AML-193 (cell line): ENCODE measurements at regions not wholly inside any gene's neighbourhood (a gene's known extent, or its start where the extent isn't known, plus 50 kb on each side); places are given as distances from the start of the nearest gene placed in this dataset.
A peak's percentile ranks its signal among the peaks of the same experiment; 100 is the strongest.
"Not testable (repeated sequence)": the region's sequence is repeated elsewhere in the genome, so short reads cannot be mapped to it uniquely, and the experiment has no call there.

Source experiments
- DNase-seq, 2 experiments: peaks; one replicate each; lab custom pipeline; 2025; lab: John Stamatoyannopoulos, UW

DNA sequence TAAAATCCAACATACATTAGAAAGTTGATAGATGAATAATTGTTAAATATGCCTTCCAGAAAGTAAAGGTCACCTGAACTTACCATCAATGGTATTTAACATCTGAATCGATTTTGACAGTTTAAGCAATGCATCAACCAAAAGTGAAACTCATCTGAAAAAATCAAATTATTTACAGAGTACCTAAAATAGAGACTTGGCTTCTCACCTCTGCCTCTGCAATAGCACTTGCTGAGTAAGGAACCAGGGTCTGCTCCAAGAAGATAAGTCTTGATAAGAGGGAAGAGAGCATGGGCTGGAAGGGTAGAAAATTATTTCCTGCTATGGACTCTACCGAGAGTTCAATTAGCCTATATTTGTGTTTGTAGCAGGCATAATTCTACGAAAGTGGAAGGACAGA is 868.3 kb downstream of the STIM2 start:
- no peak for DNase-seq

DNA sequence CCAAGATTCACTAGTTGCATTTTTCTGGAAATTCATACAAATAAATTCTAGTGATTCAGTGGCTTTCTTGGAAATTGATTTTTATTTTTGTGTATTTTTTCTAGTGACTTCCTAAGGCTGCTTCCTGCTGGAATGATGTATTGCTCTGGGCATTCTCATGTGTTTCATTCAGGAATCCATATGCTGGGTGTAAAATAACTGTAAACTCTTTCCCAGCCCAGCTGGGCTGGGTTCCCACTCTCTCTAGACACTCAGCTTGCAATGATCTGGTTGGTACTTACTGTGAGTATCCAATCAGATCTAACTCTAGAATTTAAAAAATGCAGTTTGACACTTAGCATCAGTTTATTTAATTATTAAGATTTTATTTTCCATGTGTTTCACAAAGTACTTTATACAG is 882.2 kb downstream of the STIM2 start:
- DNase-seq, result no peak

DNA sequence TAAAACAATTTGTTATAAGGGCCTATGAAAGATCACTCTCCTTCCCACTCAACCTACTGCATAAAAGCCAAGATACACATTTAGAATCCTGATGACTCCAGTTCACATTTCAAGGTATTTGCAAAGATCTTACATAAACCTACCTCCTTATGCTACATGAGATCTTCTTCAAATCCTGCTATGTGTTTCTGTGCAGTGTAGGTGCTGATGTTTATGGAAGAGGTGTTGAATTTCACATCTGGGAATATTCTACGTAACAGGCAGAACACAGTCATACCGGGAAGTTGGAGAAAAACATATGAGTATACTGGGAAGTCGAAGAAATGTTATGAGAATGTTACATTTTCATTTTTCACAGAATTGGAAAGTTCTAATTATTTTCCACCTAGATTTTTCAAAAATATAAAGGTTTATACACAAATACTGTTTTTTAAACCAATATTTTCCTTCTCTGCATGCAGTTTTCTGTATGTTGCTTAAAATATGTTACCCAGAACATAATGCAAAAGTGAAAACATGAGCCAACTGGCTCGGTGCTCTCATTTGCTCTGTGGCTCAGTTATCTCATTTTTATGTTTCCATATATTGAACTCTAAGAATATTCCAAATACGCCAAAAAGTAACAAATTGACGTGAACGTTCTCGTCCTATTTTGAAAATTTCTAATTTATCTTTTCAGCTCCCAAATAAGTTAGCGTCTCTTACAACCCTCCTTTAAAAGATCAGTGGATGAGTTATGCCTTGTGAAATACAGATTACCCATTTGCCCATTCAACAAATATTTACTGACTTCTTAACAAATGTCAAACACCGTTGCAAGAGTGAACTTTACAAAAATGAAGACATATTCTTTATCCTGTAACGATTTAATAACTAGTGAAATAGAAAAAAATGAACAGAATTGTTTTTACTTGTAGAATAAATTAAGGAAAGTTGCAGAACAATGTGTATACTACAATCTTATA is 899.3 kb downstream of the STIM2 start:
- no peak for DNase-seq

DNA sequence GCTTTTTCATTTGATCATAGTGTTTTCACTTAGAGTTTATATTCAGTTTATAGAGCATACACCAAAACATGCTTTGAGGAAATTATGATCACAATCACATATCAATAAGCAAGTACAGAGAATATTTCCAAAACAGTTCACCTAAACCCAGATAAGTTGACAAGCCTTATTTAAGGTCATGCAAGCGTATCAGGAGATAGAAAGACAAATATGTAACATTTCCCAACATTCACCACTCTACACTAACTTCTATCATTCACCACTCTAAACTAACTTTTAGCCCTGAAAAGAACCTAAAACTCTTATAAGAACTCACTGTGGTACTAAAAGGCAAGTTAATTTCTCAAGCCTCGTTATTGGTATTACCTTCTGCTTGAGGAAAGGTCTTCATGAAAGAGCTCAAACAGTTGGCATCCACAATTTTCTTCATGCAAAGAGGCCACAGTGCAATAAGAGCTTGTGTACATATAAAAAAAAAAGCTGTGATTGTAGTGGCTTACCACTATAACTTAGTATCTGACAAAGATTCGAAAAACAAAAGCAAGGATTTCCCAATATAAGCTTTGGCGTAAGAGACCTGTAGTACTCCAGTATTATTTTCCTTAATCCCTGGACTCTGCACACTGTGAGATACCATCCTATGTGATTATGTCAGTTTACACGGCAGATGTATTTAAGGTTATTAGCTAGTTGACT is 903.3 kb downstream of the STIM2 start:
- DNase-seq, result no peak

DNA sequence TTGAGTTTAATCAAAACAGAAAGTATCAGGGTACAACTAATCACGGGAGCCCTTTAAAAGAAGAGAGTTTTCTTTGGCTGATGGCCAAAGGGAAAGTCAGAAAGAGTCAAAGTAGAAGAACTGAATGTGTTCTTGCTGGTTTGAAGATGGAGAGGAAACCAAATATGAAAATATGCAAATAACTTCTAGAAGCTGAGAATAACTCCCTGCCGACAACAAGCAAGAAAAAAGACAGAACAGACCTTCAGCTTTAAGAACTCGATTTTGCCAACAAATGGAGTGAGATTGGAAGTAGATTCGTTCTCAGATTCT is 903.8 kb downstream of the STIM2 start:
- peak; percentile 2 to 13 for DNase-seq

DNA sequence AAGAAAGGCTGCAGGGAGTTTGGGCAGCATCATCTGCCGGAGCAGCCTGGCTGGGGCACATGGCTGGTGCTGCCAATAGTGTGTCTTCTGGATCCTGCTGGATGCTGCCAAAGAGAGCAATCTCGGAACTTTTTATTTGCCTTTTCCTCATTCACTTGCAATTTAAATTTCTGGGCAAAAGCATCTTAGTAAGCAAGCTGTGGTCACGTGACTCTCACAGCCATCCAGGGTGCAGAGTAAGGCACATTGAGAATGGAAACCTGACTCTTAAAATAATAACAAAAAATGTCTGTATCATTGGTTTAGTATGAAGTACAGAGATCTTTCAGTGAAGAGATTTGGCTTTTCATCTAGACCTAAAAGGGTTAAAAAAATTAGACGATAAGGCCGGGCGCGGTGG is 910.3 kb downstream of the STIM2 start:
- DNase-seq, result no peak

DNA sequence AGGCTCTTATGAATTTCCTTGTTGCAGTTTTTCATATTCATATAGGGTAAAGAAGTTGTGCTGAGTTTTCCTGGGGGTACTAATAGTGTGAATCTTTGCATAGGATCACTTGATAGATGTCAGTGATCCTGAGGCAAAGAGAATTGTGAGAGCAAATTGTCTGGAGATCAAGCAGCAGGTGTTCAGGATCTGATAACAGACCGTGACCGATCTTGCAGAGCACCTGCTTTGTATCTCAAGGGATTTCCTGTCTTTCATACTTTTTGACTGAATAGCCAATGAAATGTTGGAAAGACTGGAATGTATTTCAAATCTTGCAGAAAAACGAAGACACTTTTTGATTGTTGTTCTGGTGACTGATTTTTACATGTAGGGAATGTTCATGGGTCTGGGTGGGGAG is 914.5 kb downstream of the STIM2 start:
- no peak for DNase-seq

DNA sequence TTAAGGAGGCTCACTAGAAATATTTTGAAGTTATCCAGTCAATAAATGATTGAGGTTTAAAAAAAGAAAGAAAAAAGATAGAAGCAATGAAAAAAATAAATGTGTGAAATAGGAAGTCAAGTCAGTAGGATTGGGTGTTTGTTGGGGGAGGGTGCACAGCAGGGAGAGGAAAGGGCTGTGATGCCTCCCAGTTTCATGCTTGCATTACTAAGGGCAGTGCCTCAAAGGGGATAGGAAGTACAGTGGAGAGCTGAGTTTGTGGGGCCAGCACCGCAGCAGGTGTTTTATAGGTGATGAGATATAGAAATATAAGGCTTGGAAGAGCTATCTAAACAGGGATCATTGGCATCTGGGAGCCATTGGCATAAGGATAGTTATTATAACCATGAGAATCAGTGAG is 919.2 kb downstream of the STIM2 start:
- no peak for DNase-seq

DNA sequence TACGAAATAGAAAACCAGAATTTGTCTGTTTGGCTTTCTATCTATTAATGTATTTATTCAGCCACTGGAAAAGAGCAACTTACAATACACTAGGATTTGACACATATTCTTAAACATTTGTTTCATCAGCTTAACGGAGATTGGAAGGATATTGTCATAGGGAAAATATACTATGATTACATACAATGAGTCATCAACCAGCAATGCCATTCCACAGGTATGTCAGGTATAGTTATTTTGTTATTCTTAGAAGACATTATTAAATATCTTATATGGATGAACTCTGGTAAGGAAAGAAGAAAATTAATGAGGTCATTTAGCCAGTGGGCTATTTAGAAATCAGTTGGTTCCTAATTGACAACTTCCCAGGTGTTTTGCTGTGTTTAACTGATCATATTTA is 926.6 kb downstream of the STIM2 start:
- DNase-seq, result no peak

DNA sequence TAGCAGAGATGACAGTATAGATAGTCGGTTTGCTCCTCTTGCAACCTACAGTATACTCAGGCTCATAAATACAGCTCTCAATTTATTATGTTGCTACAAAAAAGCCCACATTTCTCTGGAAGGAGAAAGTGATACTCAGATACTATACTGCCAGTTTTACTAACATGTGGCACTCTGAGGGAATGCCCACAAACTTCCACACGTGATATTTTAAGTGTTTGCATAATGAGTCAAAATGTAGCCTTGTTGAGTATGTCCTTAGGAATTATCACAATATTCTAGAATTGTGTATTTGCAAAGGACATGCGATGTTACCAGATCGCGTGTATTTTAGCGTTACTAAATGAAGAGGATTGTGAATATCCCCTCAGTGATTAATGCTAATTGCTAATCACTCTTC is 929.1 kb downstream of the STIM2 start:
- no peak for DNase-seq

DNA sequence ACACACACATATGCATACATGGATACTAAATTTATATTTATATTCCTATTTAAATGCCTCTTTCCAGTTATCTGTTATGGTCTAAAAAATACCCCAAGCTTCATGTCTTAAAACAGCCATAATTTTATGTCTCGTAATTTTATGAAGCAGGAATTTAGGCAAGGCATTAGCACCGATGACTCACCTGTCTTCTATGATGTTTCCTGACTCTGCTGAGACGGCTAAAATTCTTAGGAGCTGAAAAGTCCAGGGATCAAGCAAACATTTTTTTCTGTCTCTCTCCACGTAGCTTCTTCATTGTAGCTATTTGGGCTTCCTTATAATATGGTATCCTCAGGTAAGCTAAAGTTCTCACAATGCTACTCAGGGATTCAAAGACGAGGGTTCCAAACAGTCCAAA is 930.3 kb downstream of the STIM2 start:
- DNase-seq, result no peak

DNA sequence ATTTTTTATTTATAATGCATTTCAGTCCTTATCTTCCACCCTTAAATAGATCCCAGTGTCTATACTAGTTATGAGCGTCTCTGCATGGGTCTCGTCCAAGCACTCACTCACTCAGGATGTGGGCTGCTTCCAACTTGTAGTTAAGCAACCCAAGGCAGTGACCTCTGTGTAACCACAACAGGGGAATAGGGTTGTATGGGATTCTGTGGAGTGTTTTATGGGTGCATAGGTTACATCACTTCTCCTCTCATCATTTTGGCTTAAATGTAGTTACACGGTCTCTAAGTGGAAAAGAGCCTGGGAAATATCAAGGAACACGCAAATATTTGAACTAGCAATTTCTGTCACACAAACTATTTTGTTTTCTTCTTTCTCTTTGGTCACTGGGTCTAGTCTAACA is 931.0 kb downstream of the STIM2 start:
- DNase-seq, result no peak

DNA sequence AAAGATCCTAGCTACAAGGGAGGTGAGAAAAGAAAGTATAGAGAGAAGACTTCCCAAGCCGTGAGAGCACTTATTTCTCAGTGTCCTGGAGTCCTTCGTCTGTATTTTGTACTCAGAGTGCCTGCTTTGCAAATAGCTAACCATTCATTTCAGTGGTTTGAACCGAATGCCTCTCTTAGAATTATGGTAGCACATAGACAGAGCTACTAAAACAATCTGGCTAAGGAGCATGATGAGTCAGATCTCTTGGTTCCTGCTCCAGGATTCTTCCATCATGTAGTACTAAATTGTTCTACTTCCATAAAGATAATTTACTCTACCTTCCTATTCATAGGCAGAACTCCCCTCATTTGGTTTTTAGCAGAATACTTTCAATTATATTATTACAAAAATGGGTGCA is 946.6 kb downstream of the STIM2 start:
- DNase-seq, result no peak

DNA sequence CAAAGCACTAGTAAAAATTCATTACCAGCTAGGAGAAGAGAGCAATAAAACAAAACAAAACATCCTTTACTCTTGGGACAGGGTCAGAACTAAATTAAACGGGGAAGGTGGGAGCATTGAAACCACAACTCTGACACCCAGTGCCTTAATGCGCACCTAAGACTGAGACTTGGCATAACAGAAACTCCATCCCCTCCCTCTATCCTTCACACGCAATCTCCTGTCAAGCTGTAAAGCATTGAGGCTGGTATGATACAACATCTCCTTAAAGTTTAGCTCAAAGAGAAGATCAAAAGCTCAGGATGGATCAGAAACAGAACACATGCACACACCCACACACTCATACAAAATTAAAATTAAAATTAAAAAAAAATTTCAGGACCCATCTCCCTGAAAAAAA is 951.3 kb downstream of the STIM2 start:
- no peak for DNase-seq

DNA sequence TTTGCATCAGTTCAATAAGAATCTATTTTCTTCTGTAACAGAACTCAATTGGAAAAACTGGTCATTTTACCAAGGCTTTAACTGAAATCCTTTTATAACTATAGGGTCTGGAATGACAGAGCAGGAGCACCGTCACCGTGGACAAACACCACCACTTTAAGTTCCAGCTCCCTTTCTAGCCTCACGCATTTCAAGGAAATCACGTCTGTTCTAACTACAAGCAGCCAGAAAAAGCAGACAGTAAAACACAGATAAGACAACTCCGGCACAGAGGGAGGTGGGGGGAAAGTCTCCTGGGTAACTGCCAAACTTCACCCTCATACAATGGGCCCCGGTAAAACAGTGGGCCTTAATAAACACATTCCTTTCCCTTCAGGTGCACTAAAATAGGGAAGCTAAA is 952.6 kb downstream of the STIM2 start:
- not testable (repeated sequence) for DNase-seq

DNA sequence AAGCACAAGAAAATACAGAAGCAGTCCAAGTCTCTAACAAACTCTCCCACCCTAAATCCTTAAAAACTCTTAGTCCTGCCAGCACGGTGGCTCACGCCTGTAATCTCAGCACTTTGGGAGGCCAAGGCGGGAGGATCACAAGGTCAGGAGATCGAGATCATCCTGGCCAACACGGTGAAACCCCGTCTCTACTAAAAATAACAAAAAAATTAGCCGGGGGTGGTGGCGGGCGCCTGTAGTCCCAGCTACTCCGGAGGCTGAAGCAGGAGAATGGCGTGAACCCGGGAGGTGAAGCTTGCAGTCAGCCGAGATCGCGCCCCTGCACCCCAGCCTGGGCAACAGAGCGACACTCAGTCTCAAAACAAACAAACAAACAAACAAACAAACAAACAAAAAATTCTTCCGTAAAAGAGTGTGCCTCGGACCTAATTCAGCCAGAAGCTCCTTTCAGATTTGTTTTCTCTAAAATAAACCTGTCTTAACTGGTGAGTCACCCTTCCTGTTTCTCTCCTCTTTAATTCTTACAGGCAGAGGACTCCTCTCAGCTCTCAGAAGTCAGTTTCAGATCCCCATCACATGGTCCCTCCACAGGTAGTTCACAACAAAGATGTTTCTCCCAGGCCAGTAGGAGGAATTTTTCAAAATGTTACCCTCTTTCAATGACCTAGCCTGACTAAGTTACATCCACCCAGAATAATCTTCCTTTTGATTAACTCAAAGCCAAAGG is 953.2 kb downstream of the STIM2 start:
- not testable (repeated sequence) for DNase-seq

DNA sequence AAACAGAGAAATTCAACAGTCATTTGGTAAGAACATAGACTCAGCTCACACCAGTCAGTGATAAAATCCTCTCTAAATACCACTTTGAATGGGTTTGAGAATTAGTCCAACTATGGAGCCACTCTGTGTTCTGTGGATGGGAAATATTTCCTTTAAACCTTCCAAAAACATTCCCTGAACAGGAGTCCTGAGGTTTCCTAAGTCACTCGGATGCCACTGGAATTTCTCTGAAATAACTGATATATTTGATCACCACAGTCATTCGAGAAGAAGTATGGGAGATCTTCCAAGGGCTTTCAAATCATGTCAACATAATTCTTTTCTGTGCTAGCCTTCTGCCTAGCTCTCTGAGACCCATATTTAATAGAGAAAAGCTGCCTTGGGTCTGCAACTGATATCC is 958.6 kb downstream of the STIM2 start:
- no peak for DNase-seq

DNA sequence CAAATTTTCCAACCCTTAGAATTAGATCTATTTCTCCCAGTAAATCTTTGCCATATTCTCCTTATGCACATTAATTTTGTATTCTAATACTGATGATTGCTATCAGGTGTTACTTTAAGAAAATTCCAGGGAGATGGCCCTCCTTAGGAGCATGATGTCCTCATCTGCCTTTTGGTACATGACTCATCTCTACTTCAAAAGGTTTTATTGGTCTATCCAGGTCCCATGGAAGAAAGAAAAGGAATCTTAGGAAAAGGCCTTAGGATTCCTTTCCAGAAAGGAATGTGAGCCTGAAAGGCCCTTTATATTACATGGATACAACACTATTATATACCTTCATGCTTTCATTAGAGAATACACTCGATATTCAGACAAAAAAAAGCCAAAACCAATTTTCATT is 968.2 kb downstream of the STIM2 start:
- DNase-seq, result no peak

DNA sequence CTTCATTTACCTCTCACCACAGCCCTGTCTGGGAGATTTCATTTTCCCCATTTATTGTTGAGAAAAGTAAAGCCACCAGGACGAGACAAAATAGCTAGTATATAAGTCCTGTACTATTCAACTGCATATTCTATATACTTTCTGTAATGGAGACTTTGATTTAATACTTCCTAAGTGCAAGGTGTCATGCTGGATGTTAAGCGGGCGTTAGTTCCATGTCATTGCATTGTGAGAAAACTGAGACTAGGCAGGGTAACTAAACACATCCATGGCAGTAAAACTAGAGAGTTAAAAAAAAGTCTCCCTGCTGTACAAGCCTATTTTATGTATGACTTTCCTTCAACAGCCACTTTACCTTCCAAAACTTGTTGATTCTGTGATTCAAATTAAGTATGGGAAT is 969.6 kb downstream of the STIM2 start:
- DNase-seq, result no peak

DNA sequence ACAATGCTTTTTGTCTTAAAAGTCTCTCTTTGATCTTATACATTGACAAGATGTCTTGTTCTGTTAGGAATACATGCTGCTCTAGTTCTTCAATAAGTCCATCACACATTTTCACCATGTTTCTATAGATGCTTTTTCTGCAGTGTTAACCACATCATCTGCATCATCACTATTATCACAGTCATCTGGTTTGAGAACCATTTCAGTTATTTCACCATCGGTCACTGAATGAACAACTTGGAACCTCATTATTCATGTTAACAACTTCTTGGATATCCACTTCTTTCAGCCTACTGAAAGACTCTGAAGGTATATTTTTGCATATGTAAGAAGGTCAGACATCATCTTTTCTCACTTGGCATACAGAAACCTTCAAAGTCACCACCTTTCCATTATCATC is 975.2 kb downstream of the STIM2 start:
- DNase-seq, result no peak

DNA sequence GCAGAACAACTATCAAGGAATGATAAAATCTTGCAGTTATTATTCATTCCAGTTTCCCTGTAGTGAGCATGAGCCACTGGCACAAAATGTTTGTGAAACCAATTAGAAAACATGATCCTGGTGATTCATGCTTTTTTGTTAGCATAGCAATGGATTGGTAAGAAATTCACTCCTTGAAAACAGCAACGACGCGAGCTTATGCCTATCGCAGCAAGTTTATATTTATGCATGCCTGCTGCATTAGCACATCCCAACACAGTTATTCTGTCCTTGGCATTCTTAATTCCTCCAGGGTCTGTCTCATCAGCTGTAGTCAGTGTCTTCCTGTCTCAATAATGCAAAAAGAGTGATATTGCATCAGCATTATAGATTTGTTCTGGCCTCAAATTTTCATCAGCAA is 975.9 kb downstream of the STIM2 start:
- no peak for DNase-seq

DNA sequence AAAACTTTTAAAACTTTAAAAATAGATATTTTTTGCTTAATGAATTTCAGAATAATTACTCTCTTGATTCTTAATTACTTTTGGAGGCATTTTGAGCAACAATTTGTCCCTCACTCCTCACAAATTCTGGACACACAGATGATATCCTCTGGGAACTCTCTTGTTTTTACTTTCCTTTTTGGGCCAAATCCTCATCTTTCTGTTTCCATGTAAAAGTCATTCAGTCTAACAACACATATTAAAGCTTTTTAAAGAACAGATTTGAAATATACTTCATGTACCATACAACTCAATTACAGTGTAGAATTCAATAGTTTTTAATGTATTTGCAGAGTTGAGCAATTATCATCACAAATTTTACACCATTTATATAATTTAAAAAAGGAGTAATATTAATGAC is 983.1 kb downstream of the STIM2 start:
- no peak for DNase-seq

DNA sequence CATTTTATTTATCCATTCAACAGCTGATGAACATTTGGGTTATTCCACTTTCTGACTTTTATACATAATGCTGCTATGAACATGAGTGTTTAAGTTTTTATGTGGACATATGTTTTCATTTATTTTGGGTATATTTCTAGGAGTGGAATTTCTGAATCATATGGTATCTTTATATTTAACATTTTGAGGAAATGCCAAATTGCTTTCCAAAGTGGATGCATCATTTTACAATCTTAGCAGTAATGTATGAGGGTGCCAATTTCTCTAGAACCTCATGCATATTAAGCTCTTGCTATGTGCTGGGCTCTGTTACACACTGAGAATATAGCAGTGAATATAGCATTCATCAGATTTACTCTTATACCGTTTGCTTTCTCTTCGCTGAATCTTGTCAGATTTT is 983.7 kb downstream of the STIM2 start:
- DNase-seq, result no peak
